Kasumi-1 (cell line): ENCODE measurements at regions not wholly inside any gene's neighbourhood (a gene's known extent, or its start where the extent isn't known, plus 50 kb on each side); places are given as distances from the start of the nearest gene placed in this dataset.
A peak's percentile ranks its signal among the peaks of the same experiment; 100 is the strongest.

Experiments used
- DNase-seq, 2 experiments: peaks; one replicate each; lab custom pipeline; 2025; lab: John Stamatoyannopoulos, UW

- DNase-seq = no peak
Measured at GRCh38 chr5:171651102-171651501, 134.5 kb upstream of the SMIM23 start.

GRCh38 chr5:171654881-171655280, 130.7 kb upstream of the SMIM23 start:
- DNase-seq = no peak

- no peak for DNase-seq
Measured at GRCh38 chr5:171657473-171657872, 128.1 kb upstream of the SMIM23 start.

- no peak for DNase-seq
Measured at GRCh38 chr5:171659896-171660295, 125.7 kb upstream of the SMIM23 start.

GRCh38 chr5:171660434-171660833, 125.2 kb upstream of the SMIM23 start:
- peak; percentile 25 to 31 for DNase-seq

GRCh38 chr5:171661143-171661542, 124.5 kb upstream of the SMIM23 start:
- DNase-seq = no peak

GRCh38 chr5:171663311-171664085, 122.1 kb upstream of the SMIM23 start:
- no peak for DNase-seq

- DNase-seq = no peak
Measured at GRCh38 chr5:171664489-171664888, 121.1 kb upstream of the SMIM23 start.

- DNase-seq = no peak
Measured at GRCh38 chr5:171666815-171667214, 118.8 kb upstream of the SMIM23 start.

- DNase-seq = no peak
Measured at GRCh38 chr5:171667341-171668096, 118.1 kb upstream of the SMIM23 start.

GRCh38 chr5:171668097-171668412, 117.6 kb upstream of the SMIM23 start:
- DNase-seq = no peak

GRCh38 chr5:171669571-171669970, 116.0 kb upstream of the SMIM23 start:
- no peak for DNase-seq

- DNase-seq = no peak
Measured at GRCh38 chr5:171672556-171672955, 113.1 kb upstream of the SMIM23 start.

- DNase-seq = no peak
Measured at GRCh38 chr5:171673328-171673727, 112.3 kb upstream of the SMIM23 start.

GRCh38 chr5:171673840-171674239, 111.8 kb upstream of the SMIM23 start:
- DNase-seq = no peak

- DNase-seq = no peak
Measured at GRCh38 chr5:171675511-171675910, 110.1 kb upstream of the SMIM23 start.

- DNase-seq = peak; percentile 24 to 50
Measured at GRCh38 chr5:171676286-171676944, 109.2 kb upstream of the SMIM23 start.

GRCh38 chr5:171678646-171679045, 107.0 kb upstream of the SMIM23 start:
- DNase-seq = no peak

GRCh38 chr5:171680485-171680884, 105.1 kb upstream of the SMIM23 start:
- no peak for DNase-seq

- no peak for DNase-seq
Measured at GRCh38 chr5:171681061-171681460, 104.6 kb upstream of the SMIM23 start.

- DNase-seq = peak; percentile 39 to 43
Measured at GRCh38 chr5:171681677-171682076, 103.9 kb upstream of the SMIM23 start.

GRCh38 chr5:171682801-171683200, 102.8 kb upstream of the SMIM23 start:
- no peak for DNase-seq

- no peak for DNase-seq
Measured at GRCh38 chr5:171684169-171684568, 101.4 kb upstream of the SMIM23 start.
